Activated effector memory CD4-positive, alpha-beta T cell treated with anti-CD3 and anti-CD28 coated beads, Interleukin-2, amount 50 U/mL, for 16 hours (primary cell): ENCODE measurements at regions not wholly inside any gene's neighbourhood (a gene's known extent, or its start where the extent isn't known, plus 50 kb on each side); places are given as distances from the start of the nearest gene placed in this dataset.

Source experiments
- DNase-seq: peaks from one replicate; pipeline ENCODE4 v3.0.0-alpha.2; 2020

- no peak for DNase-seq
These were observed 115.7 kb downstream of the MATN1 start for GRCh38 chr1:30607723-30608122.

GRCh38 chr1:30606166-30606565, 117.2 kb downstream of the MATN1 start:
- DNase-seq, result no peak

GRCh38 chr1:30605441-30605920, 117.9 kb downstream of the MATN1 start:
- no peak for DNase-seq

DNA sequence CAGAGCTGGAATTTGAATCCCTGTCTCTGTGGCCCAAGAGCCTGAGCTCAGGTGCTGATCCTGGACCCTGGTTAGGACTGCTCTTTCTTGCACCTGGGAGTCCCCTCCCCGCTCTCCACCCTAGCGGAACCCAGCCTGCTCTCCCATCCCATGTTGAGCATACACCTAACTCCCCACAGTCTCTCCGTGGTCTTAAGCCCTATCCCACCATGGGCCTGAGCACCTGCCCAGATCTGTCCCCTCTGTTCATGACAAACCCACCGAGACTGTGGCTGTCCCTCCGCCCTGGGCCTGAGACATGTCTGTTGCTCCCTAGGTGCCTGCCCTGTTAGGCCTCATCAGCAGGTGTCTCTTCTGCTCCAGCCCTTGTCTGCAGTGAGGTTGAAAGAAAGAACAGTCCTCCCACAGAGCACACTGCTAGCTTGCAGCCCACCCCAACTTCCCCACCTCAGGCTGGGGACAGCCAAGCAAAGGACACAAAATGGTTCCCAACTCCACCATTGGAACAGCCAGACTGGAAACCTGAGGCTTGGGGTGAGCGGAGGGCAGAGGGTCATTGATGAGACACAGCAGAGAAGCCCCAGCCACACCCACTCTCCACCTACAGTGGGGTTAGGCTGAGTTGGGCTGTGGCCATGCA, 118.5 kb downstream of the MATN1 start:
- no peak for DNase-seq

DNA sequence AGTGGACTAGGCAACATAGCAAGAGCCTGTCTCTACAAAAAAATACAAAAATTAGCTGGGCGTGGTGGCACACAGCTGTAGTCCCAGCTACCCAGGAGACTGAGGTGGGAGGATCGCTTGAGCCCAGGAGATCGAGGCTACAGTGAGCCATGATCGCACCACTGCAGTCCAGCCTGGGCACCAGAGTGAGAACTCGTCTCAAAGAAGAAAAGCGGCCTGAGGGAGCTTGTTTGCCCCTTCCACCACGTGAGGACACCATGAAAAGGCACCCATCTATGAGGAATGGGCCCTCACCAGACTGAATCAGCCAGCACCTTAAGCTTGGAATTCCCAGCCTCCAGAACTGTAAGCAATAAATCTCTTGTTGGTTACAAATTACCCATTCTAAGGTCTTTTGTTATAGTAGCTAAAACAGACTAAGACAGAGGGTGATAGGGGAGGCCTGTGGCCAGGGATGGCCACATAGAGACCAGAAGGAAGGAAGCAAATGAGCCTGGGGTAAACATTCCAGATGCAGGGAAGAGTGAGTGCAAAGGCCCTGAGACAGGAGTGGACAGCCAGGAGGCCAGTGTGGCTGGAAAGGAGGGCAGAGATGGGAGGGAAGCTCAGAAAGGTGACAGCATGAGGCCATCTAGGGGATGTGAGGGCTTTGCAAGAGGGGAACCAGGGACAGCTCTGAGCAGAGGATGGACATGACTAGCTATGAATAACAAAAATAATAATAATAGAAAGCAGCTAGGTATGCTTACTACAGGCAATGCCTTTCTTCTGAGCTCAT, 120.1 kb downstream of the MATN1 start:
- no peak for DNase-seq

- DNase-seq, result no peak
These were observed 121.9 kb downstream of the MATN1 start for GRCh38 chr1:30601316-30602085.

- DNase-seq, result no peak
These were observed 122.7 kb downstream of the MATN1 start for GRCh38 chr1:30600706-30601105.

DNA sequence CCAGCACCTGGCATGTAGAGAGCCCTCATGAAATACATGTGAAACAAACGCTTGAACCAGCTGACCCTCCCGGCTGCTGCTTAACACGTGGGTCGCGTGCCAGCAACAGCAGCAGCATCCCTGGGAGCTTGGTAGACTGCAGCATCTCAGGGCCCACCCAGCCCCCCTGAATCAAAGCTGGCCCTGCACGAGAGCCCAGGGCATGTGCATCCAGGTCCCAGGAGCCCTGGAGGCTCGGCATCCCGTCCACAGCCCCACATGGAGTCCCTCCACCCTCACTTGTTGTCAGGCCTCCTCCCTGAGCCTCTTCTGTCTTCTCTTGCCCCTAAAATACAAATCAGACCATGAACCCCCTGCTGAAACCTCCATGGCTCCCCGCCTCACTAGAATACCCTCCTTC, 123.1 kb downstream of the MATN1 start:
- DNase-seq, result no peak

GRCh38 chr1:30599721-30600120, 123.7 kb downstream of the MATN1 start:
- DNase-seq, result no peak

DNA sequence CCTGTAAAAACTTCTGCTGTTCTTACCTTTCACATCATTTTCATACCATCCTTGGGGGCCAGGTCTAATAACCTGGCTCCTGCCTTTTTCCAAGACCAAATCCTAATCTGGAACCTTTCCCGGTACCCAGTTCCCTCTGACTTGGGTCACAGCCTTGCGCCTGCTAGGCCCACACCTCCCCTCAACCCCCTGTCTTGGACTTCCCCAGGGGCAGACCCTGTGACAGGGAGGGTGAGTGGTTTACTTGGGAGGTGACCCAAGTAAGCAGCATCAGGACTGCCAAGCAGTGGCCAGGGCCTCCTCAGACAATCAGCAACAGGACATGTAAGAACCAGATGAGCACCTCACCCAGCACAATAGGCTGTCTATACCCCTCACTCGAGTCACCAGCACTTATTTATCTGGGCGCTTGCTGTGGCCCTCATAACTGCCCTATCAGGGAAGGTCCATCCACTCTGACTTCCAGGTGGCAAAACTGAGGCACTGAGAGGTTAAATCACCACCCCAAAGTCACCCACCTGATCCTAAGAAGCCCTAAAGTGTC, 124.7 kb downstream of the MATN1 start:
- no peak for DNase-seq

DNA sequence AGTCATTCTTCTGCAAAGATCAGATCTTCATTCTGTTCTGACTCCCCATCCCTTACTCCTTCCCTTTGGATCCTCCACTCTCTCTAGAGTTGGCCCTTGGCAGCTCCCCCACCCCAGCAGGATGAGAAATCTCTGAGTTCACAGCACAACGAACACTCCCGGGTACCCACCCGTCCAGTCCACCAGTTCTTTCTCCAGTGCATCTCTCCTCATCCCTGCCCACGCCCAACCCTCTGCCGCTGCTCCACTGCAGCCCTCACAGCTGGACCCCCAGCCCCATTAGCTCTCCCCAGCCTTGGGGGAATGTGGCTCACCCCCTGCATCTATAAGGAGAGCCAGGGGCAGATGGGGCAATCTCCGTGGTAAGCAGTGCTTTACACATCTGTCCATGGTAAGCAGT, 125.7 kb downstream of the MATN1 start:
- no peak for DNase-seq

GRCh38 chr1:30596891-30597290, 126.5 kb downstream of the MATN1 start:
- no peak for DNase-seq

- no peak for DNase-seq
These were observed 126.9 kb downstream of the MATN1 start for GRCh38 chr1:30596470-30596869.

GRCh38 chr1:30589083-30589482, 134.3 kb downstream of the MATN1 start:
- DNase-seq, result no peak

GRCh38 chr1:30588311-30589073, 134.9 kb downstream of the MATN1 start:
- DNase-seq, result no peak

DNA sequence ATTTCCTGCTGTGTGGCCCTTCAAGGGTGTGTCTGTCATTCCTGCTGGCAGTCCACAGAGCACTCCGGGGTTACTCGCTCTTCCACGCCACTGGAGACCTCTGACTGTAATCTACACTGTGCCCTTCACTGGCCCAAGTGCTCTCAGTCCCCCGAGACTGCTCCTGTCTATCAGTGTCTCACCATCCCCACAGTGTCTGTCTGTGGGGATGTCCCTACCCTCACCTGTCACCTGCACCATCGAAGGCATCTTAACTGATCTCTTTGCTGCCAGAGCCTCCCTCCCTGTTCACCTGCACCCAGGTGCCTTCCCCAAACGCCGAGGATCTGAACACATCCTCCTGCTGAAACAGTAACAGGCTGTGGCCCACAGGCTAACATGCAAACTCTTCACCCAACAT, 136.7 kb downstream of the MATN1 start:
- DNase-seq, result no peak

- no peak for DNase-seq
These were observed 143.8 kb downstream of the MATN1 start for GRCh38 chr1:30579580-30579979.

DNA sequence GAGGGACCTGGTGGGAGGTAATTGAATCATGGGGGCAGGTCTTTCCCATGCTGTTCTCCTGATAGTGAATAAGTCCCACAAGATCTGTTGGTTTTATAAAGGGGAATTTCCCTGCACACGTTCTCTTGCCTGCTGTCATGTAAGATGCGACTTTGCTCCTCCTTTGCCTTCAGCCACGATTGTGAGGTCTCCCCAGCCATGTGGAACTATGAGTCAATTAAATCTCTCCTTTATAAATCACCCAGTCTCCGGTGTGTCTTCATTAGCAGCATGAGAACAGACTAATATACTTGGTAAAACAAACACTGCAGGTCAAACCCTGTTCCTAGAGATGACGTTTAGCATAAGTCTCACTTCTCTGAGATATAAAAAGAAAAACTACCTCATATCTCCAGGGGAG, 148.3 kb downstream of the MATN1 start:
- no peak for DNase-seq

DNA sequence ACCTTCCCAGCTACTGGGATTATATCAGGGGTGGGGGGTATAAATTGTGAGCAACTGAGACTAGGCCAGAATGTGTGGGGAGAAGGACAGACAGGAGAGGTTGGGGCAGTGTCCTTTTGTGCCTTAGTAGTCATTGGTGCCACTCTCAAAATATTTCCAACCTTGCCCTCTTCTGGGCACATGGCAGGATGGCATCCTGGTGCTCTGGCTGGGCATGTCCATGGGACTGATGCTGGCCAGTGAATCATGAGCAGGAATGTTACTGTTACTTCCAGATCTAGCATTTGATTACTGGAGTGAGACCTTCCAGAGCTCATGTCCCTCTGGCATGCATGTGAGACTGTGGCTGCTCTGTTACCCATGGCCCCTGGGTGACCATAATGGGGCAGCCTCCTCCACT, 151.2 kb downstream of the MATN1 start:
- DNase-seq, result no peak

DNA sequence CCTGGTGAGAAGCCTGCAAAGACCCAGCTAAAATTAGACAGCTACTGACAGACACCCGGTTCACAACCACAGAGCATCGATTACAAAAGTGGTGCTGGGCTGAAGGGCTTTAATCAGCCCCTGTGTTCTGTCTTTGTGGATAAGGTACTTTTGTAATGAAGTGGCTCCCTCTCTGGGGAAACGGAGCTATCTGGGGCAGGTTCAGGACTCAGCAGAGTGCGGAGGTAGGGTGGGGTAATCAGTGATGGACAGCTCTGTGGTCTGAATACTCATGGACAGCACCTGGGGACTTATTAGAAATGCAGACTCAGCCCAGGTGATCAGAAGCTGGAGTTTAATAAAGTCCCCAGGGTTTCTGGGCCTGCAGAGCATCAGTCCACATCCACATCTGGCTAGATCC, 152.0 kb downstream of the MATN1 start:
- no peak for DNase-seq

- no peak for DNase-seq
These were observed 154.0 kb downstream of the MATN1 start for GRCh38 chr1:30569384-30569783.

- DNase-seq, result no peak
These were observed 160.8 kb downstream of the MATN1 start for GRCh38 chr1:30562559-30562958.

GRCh38 chr1:30551603-30552002, 171.8 kb downstream of the MATN1 start:
- DNase-seq, result no peak
